Tibial nerve (tissue), 4 donors: ENCODE measurements at regions not wholly inside any gene's neighbourhood (a gene's known extent, or its start where the extent isn't known, plus 50 kb on each side); places are given as distances from the start of the nearest gene placed in this dataset.
A peak's percentile ranks its signal among the peaks of the same experiment; 100 is the strongest.

Experiments used
- EP300 ChIP-seq, 2 donors: sonication (generic); formaldehyde crosslinking; IDR thresholded peaks; one replicate each; pipeline ENCODE4 v1.6.1; 2017; ENCODE audit warnings: antibody characterized with exemption in 2 of 2, mild to moderate bottlenecking in 1 of 2
- POLR2A ChIP-seq, 2 donors: fragments of 450-650 bp; IDR thresholded peaks; one replicate each; pipeline ENCODE4 v1.6.1; 2017; ENCODE audit warnings: antibody characterized with exemption in 2 of 2, mild to moderate bottlenecking in 2 of 2, moderate library complexity in 2 of 2
- TF ChIP-seq, protein P1 (sequence below), 5 experiments: fragments of 200-600 bp in 3 of 5; fragments of 450-650 bp in 2 of 5; sonication (generic) in 3 of 5; IDR thresholded peaks; one replicate each; pipeline ENCODE4 v1.5.1; 2016 to 2019; ENCODE audit warnings: antibody characterized with exemption in 5 of 5, mild to moderate bottlenecking in 3 of 5, moderate library complexity in 2 of 5

- TF ChIP-seq EP300 (IDR thresholded peaks at IDR 0.05): peak in 1 of 2 donors; percentile 9
- TF ChIP-seq, protein P1, sequence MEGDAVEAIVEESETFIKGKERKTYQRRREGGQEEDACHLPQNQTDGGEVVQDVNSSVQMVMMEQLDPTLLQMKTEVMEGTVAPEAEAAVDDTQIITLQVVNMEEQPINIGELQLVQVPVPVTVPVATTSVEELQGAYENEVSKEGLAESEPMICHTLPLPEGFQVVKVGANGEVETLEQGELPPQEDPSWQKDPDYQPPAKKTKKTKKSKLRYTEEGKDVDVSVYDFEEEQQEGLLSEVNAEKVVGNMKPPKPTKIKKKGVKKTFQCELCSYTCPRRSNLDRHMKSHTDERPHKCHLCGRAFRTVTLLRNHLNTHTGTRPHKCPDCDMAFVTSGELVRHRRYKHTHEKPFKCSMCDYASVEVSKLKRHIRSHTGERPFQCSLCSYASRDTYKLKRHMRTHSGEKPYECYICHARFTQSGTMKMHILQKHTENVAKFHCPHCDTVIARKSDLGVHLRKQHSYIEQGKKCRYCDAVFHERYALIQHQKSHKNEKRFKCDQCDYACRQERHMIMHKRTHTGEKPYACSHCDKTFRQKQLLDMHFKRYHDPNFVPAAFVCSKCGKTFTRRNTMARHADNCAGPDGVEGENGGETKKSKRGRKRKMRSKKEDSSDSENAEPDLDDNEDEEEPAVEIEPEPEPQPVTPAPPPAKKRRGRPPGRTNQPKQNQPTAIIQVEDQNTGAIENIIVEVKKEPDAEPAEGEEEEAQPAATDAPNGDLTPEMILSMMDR (IDR thresholded peaks at IDR 0.05): no peak
- no peak for TF ChIP-seq POLR2A (IDR thresholded peaks at IDR 0.05)
Measured at GRCh38 chr2:15708865-15709820, 117.5 kb downstream of the DDX1 start.
